HFF-Myc (cell line): ENCODE measurements at regions not wholly inside any gene's neighbourhood (a gene's known extent, or its start where the extent isn't known, plus 50 kb on each side); places are given as distances from the start of the nearest gene placed in this dataset.

Experiments
- DNase-seq: peaks from one replicate; pipeline ENCODE4 v3.0.0-alpha.2; 2011; ENCODE audit warnings: low read depth; ENCODE audit errors: extremely low read depth
- H3K4me3 ChIP-seq: replicated peaks from 2 replicates; pipeline ENCODE4 v1.5.1; 2011; ENCODE audit warnings: low read depth, mild to moderate bottlenecking, control low read depth, low read length
- TF ChIP-seq, protein P1 (sequence below): IDR thresholded peaks from 2 replicates; pipeline ENCODE4 v1.5.1; 2012; ENCODE audit warnings: mild to moderate bottlenecking, low read depth, low read length, control low read depth; ENCODE audit errors: missing control alignments

DNA sequence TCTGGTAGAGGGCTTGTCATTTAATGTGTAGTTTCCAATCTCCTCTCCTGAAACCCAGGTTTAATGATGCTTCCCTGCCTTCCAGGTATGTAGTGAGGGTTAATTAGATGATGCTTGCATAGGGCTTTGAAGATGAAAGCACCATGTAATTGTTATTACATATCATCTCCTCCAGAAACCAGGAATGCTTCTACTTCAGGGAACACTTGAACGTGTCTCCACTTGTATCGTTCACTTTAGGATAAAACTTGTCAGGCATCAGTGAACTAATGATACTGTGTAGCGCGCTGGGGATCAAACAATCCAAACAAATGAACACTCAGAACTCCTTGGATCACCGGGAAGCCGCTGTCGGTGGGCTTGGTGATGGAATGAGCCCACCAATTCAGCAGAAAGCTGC is 260.9 kb upstream of the FZD8 start:
- DNase-seq: no peak
- no peak overlapping the region for H3K4me3 ChIP-seq
- TF ChIP-seq, protein P1, sequence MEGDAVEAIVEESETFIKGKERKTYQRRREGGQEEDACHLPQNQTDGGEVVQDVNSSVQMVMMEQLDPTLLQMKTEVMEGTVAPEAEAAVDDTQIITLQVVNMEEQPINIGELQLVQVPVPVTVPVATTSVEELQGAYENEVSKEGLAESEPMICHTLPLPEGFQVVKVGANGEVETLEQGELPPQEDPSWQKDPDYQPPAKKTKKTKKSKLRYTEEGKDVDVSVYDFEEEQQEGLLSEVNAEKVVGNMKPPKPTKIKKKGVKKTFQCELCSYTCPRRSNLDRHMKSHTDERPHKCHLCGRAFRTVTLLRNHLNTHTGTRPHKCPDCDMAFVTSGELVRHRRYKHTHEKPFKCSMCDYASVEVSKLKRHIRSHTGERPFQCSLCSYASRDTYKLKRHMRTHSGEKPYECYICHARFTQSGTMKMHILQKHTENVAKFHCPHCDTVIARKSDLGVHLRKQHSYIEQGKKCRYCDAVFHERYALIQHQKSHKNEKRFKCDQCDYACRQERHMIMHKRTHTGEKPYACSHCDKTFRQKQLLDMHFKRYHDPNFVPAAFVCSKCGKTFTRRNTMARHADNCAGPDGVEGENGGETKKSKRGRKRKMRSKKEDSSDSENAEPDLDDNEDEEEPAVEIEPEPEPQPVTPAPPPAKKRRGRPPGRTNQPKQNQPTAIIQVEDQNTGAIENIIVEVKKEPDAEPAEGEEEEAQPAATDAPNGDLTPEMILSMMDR: no peak

DNA sequence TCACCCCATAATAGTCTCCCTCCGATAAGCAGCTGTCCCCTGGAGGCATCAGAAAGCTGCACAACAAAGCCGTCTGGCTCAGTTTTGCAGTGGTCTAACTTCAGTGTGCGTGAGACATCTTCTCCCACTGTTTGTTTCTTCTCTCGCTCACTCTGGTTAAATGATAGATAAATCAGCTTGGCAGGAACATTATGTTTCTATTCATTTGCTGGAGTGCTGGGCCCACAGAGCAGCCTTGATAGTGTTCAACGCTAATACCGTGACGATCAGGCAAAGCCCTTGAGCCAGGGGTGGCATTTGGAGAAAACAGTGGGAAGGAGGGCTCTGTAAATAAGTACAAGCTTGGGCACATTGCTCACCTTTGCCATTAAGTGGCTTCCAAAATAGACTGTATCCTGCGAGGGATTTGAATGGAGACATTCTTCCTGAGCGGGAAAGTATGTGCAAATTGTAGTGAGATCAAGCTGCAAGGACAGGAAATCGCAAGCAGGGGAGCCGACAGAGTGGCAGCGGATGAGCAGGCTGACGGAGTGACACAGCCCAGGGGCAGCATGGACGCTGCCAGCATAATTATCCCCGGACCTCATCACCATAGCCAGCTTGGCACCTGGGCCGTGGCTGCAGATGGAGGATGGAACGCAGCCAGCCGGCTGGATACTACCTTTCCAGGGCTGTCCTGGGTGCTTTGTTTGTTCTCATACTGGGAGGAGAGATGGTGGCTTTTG is 256.8 kb upstream of the FZD8 start:
- no peak for DNase-seq
- TF ChIP-seq, protein P1: no peak
- H3K4me3 ChIP-seq: no peak overlapping the region

- DNase-seq: no peak
- H3K4me3 ChIP-seq: no peak overlapping the region
- TF ChIP-seq, protein P1: no peak
Measured at GRCh38 chr10:35896001-35896400, 253.9 kb upstream of the FZD8 start.

- no peak for DNase-seq
- TF ChIP-seq, protein P1: no peak
Measured at GRCh38 chr10:35895331-35895730, 253.2 kb upstream of the FZD8 start.

GRCh38 chr10:35892526-35892925 is 250.4 kb upstream of the FZD8 start:
- TF ChIP-seq, protein P1: no peak
- H3K4me3 ChIP-seq: no peak overlapping the region
- no peak for DNase-seq

More at GRCh38 chr10:35895331-35895730, 253.2 kb upstream of the FZD8 start:
- H3K4me3 ChIP-seq: no peak overlapping the region

DNA sequence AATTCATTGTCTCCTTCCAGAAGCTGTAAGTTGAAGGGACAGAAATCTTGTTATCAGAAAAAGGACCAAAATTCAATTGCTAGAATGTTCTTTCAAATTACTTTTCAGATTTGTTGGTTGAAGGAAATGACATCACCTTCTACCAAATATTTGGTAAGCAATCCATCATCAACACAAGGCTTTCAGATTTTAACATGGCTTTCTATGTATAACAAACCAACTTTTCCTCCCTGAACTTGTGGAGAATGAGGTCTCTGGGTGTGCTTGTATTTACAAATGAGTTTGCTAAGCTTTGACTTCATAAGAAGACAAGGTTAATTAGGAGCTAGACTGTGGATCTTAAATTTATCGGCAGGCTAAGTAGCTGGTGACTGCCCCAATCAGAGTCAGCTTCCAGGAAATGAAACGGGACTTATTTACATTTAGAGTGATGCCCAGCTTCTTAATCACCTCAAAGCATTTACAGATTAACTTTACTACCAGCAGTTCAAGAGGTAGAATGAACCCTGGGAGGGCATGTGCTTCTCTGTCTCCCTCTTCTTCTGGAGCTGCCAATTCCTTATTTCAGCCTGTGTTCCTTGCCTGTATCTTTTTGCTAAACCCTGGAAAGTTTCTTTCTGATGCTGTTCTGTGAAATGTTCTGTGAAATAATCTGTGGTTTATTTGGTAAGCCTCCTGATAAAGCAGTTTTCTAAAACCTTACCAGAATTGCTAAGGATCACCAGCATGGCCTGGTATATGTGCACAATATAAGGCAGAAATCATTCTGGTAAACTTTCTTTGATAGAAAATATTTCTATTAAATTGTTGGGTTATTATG is 248.8 kb upstream of the FZD8 start:
- TF ChIP-seq, protein P1: no peak
- H3K4me3 ChIP-seq: no peak overlapping the region
- DNase-seq: no peak
